CD4-positive, CD25-positive, alpha-beta regulatory T cell (primary cell): ENCODE measurements at regions not wholly inside any gene's neighbourhood (a gene's known extent, or its start where the extent isn't known, plus 50 kb on each side); places are given as distances from the start of the nearest gene placed in this dataset.
A peak's percentile ranks its signal among the peaks of the same experiment; 100 is the strongest.

Experiments
- ATAC-seq, 2 donors: fragments of 150-1000 bp; cut with Tn5 transposase; one replicate each; pipeline ENCODE4 v1.10.0; 2021; ENCODE audit warnings: low read depth in 2 of 2, moderate number of reproducible peaks in 2 of 2, moderate library complexity in 1 of 2
- DNase-seq, 3 donors: peaks; one replicate each; pipeline versions ENCODE4 v3.0.0 to v3.0.0-alpha.2; 2012 to 2022; ENCODE audit warnings: mixed read lengths in 1 of 3
- H3K27ac ChIP-seq: one replicate; pipeline ENCODE4 v1.7.0; 2013; ENCODE audit warnings: mild to moderate bottlenecking, low read length; ENCODE audit not compliant: insufficient read depth, poor library complexity, severe bottlenecking
- H3K27me3 ChIP-seq: one replicate; pipeline ENCODE4 v1.7.0; 2013; ENCODE audit warnings: low read length; ENCODE audit not compliant: control insufficient read depth, insufficient read depth
- H3K36me3 ChIP-seq: one replicate; pipeline ENCODE4 v1.7.0; 2013; ENCODE audit warnings: mild to moderate bottlenecking, low read length, moderate library complexity; ENCODE audit not compliant: control insufficient read depth, insufficient read depth
- H3K4me1 ChIP-seq: 2 replicates; pipeline ENCODE4 v1.7.0; 2013; ENCODE audit warnings: mild to moderate bottlenecking, low read length; ENCODE audit not compliant: insufficient read depth, control insufficient read depth, poor library complexity, severe bottlenecking
- H3K4me3 ChIP-seq: one replicate; pipeline ENCODE4 v1.7.0; 2013; ENCODE audit warnings: low read depth, mild to moderate bottlenecking, low read length, moderate library complexity
- H3K9me3 ChIP-seq, 2 experiments: 1 replicate in 1 of 2; 2 replicates in 1 of 2; pipeline ENCODE4 v1.7.0; 2013; ENCODE audit warnings: low read length in 2 of 2, mild to moderate bottlenecking in 1 of 2, moderate library complexity in 1 of 2; ENCODE audit not compliant: control insufficient read depth in 2 of 2
- H3K27ac Mint-ChIP-seq, 3 donors: one replicate each; pipeline ENCODE4 v1.8.0; 2020 to 2022; ENCODE audit warnings: mild to moderate bottlenecking in 3 of 3, mixed read lengths in 3 of 3, moderate library complexity in 2 of 3
- H3K27me3 Mint-ChIP-seq: one replicate; pipeline ENCODE4 v1.8.0; 2022; ENCODE audit warnings: mild to moderate bottlenecking, mixed read lengths
- H3K36me3 Mint-ChIP-seq: one replicate; pipeline ENCODE4 v1.8.0; 2020; ENCODE audit warnings: mixed read lengths
- H3K4me1 Mint-ChIP-seq, 4 donors: one replicate each; pipeline ENCODE4 v1.8.0; 2020 to 2022; ENCODE audit warnings: mixed read lengths in 4 of 4, mild to moderate bottlenecking in 1 of 4
- H3K4me3 Mint-ChIP-seq, 4 donors: one replicate each; pipeline ENCODE4 v1.8.0; 2020 to 2022; ENCODE audit warnings: mild to moderate bottlenecking in 4 of 4, mixed read lengths in 4 of 4, moderate library complexity in 3 of 4
- H3K9me3 Mint-ChIP-seq, 7 donors: one replicate each; pipeline ENCODE4 v1.8.0; 2020 to 2022; ENCODE audit warnings: mixed read lengths in 7 of 7, mild to moderate bottlenecking in 3 of 7, moderate library complexity in 2 of 7

- H3K4me1 Mint-ChIP-seq: peaks cover 0 to 5% (median 0%) of the 10 kb centered on the region in 4 donors
- Histone ChIP-seq H3K27ac (no peak overlapping the region), H3K36me3 (no peaks in the 10 kb centered on the region), H3K9me3 (no peaks in the 10 kb centered on the region), H3K4me3 (no peak overlapping the region), H3K27me3 (no peaks in the 10 kb centered on the region), H3K4me1 (no peaks in the 10 kb centered on the region)
- peak overlapping the region in 1 of 3 donors; percentile 35 for H3K27ac Mint-ChIP-seq
- DNase-seq (no peak), ATAC-seq (no peak)
- H3K9me3 Mint-ChIP-seq: peaks cover 0 to 2% (median 0%) of the 10 kb centered on the region in 7 donors
- no peaks in the 10 kb centered on the region for H3K36me3 Mint-ChIP-seq
- no peak overlapping the region for H3K4me3 Mint-ChIP-seq
- H3K27me3 Mint-ChIP-seq: no peaks in the 10 kb centered on the region
These were observed 95.7 kb downstream of the SLC10A2 start for GRCh38 chr13:102970542-102970941.

DNA sequence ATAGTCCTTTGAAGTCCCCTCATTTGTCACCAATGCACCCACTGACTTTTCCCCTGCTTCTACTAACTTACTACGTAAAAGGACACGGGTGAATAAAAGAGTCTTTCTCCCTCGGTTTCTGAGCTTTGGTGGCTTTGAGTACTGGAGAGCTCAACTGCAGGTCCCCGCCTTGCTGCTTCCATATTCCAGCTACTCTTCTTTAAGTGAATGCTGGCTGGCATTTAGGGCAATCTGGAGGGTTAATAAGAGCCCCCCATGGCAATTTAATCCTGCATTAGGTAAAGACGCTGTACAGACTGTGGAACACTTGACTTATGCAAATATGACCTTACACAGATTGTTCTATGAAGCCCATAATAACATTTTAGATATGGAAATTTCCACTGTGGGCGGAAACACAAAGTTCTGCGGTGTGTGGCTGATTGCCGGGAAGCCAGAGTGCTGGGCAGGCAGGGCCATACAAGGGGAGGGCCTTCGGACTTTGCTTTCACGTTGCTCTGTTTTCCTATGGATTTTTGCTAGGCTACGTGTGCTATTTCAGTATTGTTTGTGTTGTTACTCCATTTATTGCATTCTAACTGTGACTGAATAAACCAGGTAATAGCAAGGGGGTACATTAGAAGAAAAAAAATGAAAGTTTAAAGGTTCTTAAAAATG lies 97.5 kb downstream of the SLC10A2 start:
- Mint-ChIP-seq H3K9me3 (no peaks in the 10 kb centered on the region), H3K36me3 (no peaks in the 10 kb centered on the region), H3K27ac (no peak overlapping the region), H3K27me3 (no peaks in the 10 kb centered on the region), H3K4me3 (no peak overlapping the region), H3K4me1 (peaks cover 0 to 5% (median 0%) of the 10 kb centered on the region in 4 donors)
- no peaks in the 10 kb centered on the region for H3K4me1 ChIP-seq
- no peaks in the 10 kb centered on the region for H3K9me3 ChIP-seq
- ATAC-seq (no peak), DNase-seq (no peak)
- no peak overlapping the region for H3K27ac ChIP-seq
- H3K4me3 ChIP-seq: no peak overlapping the region
- H3K36me3 ChIP-seq: no peaks in the 10 kb centered on the region
- no peaks in the 10 kb centered on the region for H3K27me3 ChIP-seq

- Mint-ChIP-seq H3K36me3 (no peaks in the 10 kb centered on the region), H3K27me3 (no peaks in the 10 kb centered on the region), H3K4me3 (no peak overlapping the region), H3K27ac (no peak overlapping the region), H3K4me1 (peaks cover 0 to 5% (median 0%) of the 10 kb centered on the region in 4 donors), H3K9me3 (no peaks in the 10 kb centered on the region)
- Histone ChIP-seq H3K36me3 (no peaks in the 10 kb centered on the region), H3K4me1 (no peaks in the 10 kb centered on the region), H3K27me3 (no peaks in the 10 kb centered on the region), H3K9me3 (no peaks in the 10 kb centered on the region), H3K27ac (no peak overlapping the region), H3K4me3 (no peak overlapping the region)
- ATAC-seq (no peak), DNase-seq (no peak)
These were observed 100.4 kb downstream of the SLC10A2 start for GRCh38 chr13:102965802-102966201.

DNA sequence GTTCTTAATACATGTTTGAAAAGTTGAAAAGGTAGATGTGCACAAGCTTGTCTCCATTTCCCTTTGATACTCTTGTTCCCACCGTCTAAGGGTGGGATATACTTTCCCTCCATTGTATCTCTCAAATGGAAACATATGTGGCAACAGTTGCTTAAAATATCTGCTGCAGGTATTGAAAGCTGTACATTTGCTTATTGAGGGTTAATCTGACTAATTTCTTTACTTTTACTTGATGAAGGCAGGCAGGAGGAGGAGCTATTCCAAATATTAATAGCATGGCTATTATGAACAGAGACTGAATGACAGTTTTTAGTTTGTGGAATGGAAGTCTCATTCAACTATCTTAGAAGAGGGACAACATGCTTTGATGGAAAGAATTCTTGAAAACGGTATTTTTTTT lies 103.8 kb downstream of the SLC10A2 start:
- H3K4me3 ChIP-seq: no peak overlapping the region
- ATAC-seq (no peak), DNase-seq (no peak)
- H3K27me3 ChIP-seq: no peaks in the 10 kb centered on the region
- H3K36me3 ChIP-seq: no peaks in the 10 kb centered on the region
- H3K9me3 ChIP-seq: no peaks in the 10 kb centered on the region
- H3K4me1 ChIP-seq: no peaks in the 10 kb centered on the region
- no peaks in the 10 kb centered on the region for H3K27me3 Mint-ChIP-seq
- no peak overlapping the region for H3K4me3 Mint-ChIP-seq
- H3K9me3 Mint-ChIP-seq: no peaks in the 10 kb centered on the region
- no peaks in the 10 kb centered on the region for H3K4me1 Mint-ChIP-seq
- no peaks in the 10 kb centered on the region for H3K36me3 Mint-ChIP-seq
- H3K27ac ChIP-seq: no peak overlapping the region
- H3K27ac Mint-ChIP-seq: no peak overlapping the region

DNA sequence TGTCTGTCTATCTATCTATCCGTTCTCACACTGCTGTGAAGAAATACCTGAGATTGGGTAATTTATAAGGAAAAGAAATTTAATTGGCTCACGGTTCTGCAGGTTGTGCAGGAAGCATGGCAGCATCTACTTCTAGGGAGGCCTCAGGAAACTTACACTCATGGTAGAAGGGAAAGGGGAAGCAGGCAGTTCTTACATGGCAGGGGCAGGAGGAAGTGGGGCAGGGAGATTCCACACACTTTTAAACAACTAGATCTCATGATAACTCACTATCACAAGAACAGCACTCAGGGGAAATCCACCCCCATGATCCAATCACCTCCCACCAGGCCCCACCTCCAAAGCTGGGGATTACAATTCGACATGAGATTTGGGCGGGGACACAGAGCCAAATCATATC lies 105.3 kb downstream of the SLC10A2 start:
- Histone ChIP-seq H3K36me3 (no peaks in the 10 kb centered on the region), H3K27me3 (no peaks in the 10 kb centered on the region), H3K4me1 (no peaks in the 10 kb centered on the region), H3K4me3 (no peak overlapping the region), H3K27ac (no peak overlapping the region), H3K9me3 (no peaks in the 10 kb centered on the region)
- Mint-ChIP-seq H3K4me3 (no peak overlapping the region), H3K36me3 (no peaks in the 10 kb centered on the region), H3K9me3 (no peaks in the 10 kb centered on the region), H3K4me1 (no peaks in the 10 kb centered on the region), H3K27me3 (no peaks in the 10 kb centered on the region), H3K27ac (no peak overlapping the region)
- ATAC-seq: no peak
- DNase-seq: no peak

GRCh38 chr13:102956449-102956848 lies 109.8 kb downstream of the SLC10A2 start:
- ATAC-seq: no peak
- H3K4me3 Mint-ChIP-seq: no peak overlapping the region
- H3K27ac Mint-ChIP-seq: no peak overlapping the region
- no peak overlapping the region for H3K4me3 ChIP-seq
- no peaks in the 10 kb centered on the region for H3K36me3 ChIP-seq
- DNase-seq: no peak
- no peaks in the 10 kb centered on the region for H3K4me1 Mint-ChIP-seq
- H3K36me3 Mint-ChIP-seq: no peaks in the 10 kb centered on the region
- H3K4me1 ChIP-seq: no peaks in the 10 kb centered on the region
- no peaks in the 10 kb centered on the region for H3K27me3 Mint-ChIP-seq
- no peaks in the 10 kb centered on the region for H3K9me3 ChIP-seq
- H3K27ac ChIP-seq: no peak overlapping the region
- H3K9me3 Mint-ChIP-seq: no peaks in the 10 kb centered on the region
- H3K27me3 ChIP-seq: no peaks in the 10 kb centered on the region

DNA sequence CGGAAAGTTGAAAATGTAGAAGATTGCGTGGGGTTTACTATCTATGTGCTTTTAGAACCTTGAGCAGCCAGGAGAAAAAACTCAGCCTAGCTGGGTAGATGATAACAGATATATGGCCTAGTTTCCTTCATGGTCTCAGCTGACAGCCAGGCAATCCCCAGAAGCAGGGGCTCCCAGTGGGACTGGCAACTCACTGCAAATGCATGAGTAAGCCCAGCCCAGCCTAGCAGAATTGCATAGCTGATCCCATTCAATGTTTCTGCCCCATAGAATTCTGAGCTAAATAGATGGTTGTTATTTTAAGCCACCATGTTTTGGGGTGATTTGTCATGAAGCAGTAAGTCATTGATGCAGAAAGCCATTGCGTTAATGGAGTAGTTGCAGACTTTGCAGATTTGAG lies 108.5 kb downstream of the ERCC5 start:
- Histone ChIP-seq H3K36me3 (no peaks in the 10 kb centered on the region), H3K27me3 (no peaks in the 10 kb centered on the region), H3K4me1 (no peaks in the 10 kb centered on the region), H3K9me3 (no peaks in the 10 kb centered on the region), H3K4me3 (no peak overlapping the region), H3K27ac (no peak overlapping the region)
- H3K27me3 Mint-ChIP-seq: no peaks in the 10 kb centered on the region
- H3K4me1 Mint-ChIP-seq: no peaks in the 10 kb centered on the region
- H3K4me3 Mint-ChIP-seq: no peak overlapping the region
- DNase-seq: no peak
- no peak overlapping the region for H3K27ac Mint-ChIP-seq
- H3K36me3 Mint-ChIP-seq: no peaks in the 10 kb centered on the region
- no peak for ATAC-seq
- no peaks in the 10 kb centered on the region for H3K9me3 Mint-ChIP-seq

DNA sequence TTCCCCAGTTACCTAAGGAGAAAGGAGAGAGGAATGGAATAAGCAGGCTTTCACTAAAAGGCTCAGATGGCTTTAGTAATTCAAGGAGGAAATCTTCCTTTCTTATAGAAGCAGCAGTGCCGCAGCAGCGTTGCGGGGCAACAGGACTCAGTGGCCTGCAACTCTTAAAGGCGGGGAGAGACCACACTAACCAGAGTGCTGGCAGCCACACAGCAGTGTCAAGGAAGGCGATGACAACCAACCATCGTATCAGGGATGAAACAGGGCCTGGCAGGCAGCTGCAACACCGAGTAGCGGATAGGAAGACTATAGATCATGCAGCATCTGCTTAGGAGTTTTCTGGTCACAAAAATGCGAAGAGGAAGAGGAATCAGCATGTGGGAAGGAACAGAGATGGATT lies 106.0 kb downstream of the ERCC5 start:
- Mint-ChIP-seq H3K4me1 (no peaks in the 10 kb centered on the region), H3K27me3 (no peaks in the 10 kb centered on the region), H3K27ac (peak overlapping the region in 1 of 3 donors; percentile 5), H3K9me3 (no peaks in the 10 kb centered on the region), H3K36me3 (no peaks in the 10 kb centered on the region), H3K4me3 (no peak overlapping the region)
- DNase-seq (no peak), ATAC-seq (no peak)
- Histone ChIP-seq H3K9me3 (no peaks in the 10 kb centered on the region), H3K4me3 (no peak overlapping the region), H3K36me3 (no peaks in the 10 kb centered on the region), H3K4me1 (no peaks in the 10 kb centered on the region), H3K27ac (no peak overlapping the region), H3K27me3 (no peaks in the 10 kb centered on the region)
